ENCODE measurements at regions not wholly inside any gene's neighbourhood (a gene's known extent, or its start where the extent isn't known, plus 50 kb on each side); places are given as distances from the start of the nearest gene placed in this dataset.

GRCh38 chr7:42753811-42754363, 158.0 kb downstream of the C7orf25 start:
- TF ChIP-seq CTCF (IDR thresholded peaks at IDR 0.05; ENCODE audit: borderline replicate concordance, extremely low read depth, low read length, poor library complexity, severe bottlenecking) (no peak), EZH2 (IDR thresholded peaks at IDR 0.05; ENCODE audit: borderline replicate concordance, low read depth, low read length, severe bottlenecking) (no peak)

All from DND-41 (cell line).